ENCODE measurements at regions not wholly inside any gene's neighbourhood (a gene's known extent, or its start where the extent isn't known, plus 50 kb on each side); places are given as distances from the start of the nearest gene placed in this dataset.

GRCh38 chr5:23105021-23105420 lies 251.9 kb upstream of the CDH12 start:
- TF ChIP-seq ZNF274 (IDR thresholded peaks at IDR 0.05; ENCODE audit: low read depth, low read length): no peak
- TF ChIP-seq YY1 (IDR thresholded peaks at IDR 0.05; ENCODE audit: insufficient read depth, insufficient read length): no peak
- TF ChIP-seq SUZ12 (IDR thresholded peaks at IDR 0.05; ENCODE audit: extremely low read depth, insufficient read depth, insufficient read length): no peak

Data from NT2/D1 (cell line).